Erythroblast (primary cell): ENCODE measurements at regions not wholly inside any gene's neighbourhood (a gene's known extent, or its start where the extent isn't known, plus 50 kb on each side); places are given as distances from the start of the nearest gene placed in this dataset.

Experiments used
- GATA1 ChIP-seq: IDR thresholded peaks from 2 replicates; pipeline ENCODE4 v1.6.1; 2011; ENCODE audit warnings: low read depth, mild to moderate bottlenecking, control low read depth, low read length, moderate library complexity
- POLR2A ChIP-seq: IDR thresholded peaks from 2 replicates; pipeline ENCODE4 v1.6.1; 2011; ENCODE audit warnings: mild to moderate bottlenecking, low read length

GRCh38 chr10:123259081-123259480 is 104.9 kb downstream of the BUB3 start:
- TF ChIP-seq POLR2A = no peak
- no peak for TF ChIP-seq GATA1
